Activated T-cell treated with anti-CD3 and anti-CD28 coated beads, Interleukin-2, amount 50 U/mL, for 72 hours (primary cell): ENCODE measurements at regions not wholly inside any gene's neighbourhood (a gene's known extent, or its start where the extent isn't known, plus 50 kb on each side); places are given as distances from the start of the nearest gene placed in this dataset.
A peak's percentile ranks its signal among the peaks of the same experiment; 100 is the strongest.
"Not testable (repeated sequence)": the region's sequence is repeated elsewhere in the genome, so short reads cannot be mapped to it uniquely, and the experiment has no call there.

ENCODE experiments used
- ATAC-seq, 2 donors: fragments of 150-1000 bp; cut with Tn5 transposase; replicated peaks in 1 of 2; 2 replicates each; pipeline ENCODE4 v1.10.0; 2021; ENCODE audit warnings: moderate library complexity in 2 of 2, mild to moderate bottlenecking in 1 of 2
- DNase-seq, 2 donors: peaks; one replicate each; pipeline ENCODE4 v3.0.0; 2021 to 2022; ENCODE audit warnings: mixed read lengths in 1 of 2
- H3K27ac Mint-ChIP-seq: one replicate; pipeline ENCODE4 v1.8.0; 2022; ENCODE audit warnings: mild to moderate bottlenecking, moderate library complexity, mixed read lengths
- H3K27me3 Mint-ChIP-seq: one replicate; pipeline ENCODE4 v1.8.0; 2022; ENCODE audit warnings: low read depth, mixed read lengths
- H3K36me3 Mint-ChIP-seq, 2 donors: one replicate each; pipeline ENCODE4 v1.8.0; 2022; ENCODE audit warnings: mixed read lengths in 2 of 2, mild to moderate bottlenecking in 1 of 2; ENCODE audit not compliant: insufficient read depth in 2 of 2
- H3K4me1 Mint-ChIP-seq: one replicate; pipeline ENCODE4 v1.8.0; 2022; ENCODE audit warnings: low read depth, mixed read lengths
- H3K4me3 Mint-ChIP-seq, 2 donors: one replicate each; pipeline ENCODE4 v1.8.0; 2022; ENCODE audit warnings: mild to moderate bottlenecking in 2 of 2, mixed read lengths in 2 of 2, moderate library complexity in 2 of 2
- H3K9me3 Mint-ChIP-seq, 2 donors: one replicate each; pipeline ENCODE4 v1.8.0; 2022; ENCODE audit warnings: mixed read lengths in 2 of 2

- not testable (repeated sequence) for H3K27ac Mint-ChIP-seq, DNase-seq, H3K27me3 Mint-ChIP-seq, H3K4me1 Mint-ChIP-seq, H3K4me3 Mint-ChIP-seq, H3K9me3 Mint-ChIP-seq, ATAC-seq, H3K36me3 Mint-ChIP-seq
Measured at GRCh38 chr12:64552510-64552909, 57.8 kb upstream of the RASSF3 start.

DNA sequence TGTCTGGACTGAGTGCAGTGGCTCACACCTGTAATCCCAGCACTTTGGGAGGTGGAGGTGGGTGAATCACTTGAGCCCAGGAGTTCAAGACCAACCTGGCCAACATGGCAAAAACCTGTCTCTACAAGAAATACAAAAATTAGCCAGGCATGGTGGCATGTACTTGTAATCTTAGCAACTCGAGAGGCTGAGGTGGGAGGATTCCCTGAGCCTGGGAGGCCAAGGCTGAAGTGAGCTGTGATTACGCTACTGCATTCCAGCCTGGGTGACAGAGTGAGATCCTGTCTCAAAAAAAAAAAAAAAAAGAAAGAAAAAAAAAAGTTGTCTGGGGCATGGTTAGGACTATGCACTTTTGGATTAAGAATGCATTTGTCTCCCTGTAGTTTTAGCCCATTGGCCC is 56.6 kb upstream of the RASSF3 start:
- DNase-seq, H3K36me3 Mint-ChIP-seq, H3K27me3 Mint-ChIP-seq, H3K4me3 Mint-ChIP-seq, H3K27ac Mint-ChIP-seq, ATAC-seq, H3K9me3 Mint-ChIP-seq, H3K4me1 Mint-ChIP-seq: not testable (repeated sequence)

DNA sequence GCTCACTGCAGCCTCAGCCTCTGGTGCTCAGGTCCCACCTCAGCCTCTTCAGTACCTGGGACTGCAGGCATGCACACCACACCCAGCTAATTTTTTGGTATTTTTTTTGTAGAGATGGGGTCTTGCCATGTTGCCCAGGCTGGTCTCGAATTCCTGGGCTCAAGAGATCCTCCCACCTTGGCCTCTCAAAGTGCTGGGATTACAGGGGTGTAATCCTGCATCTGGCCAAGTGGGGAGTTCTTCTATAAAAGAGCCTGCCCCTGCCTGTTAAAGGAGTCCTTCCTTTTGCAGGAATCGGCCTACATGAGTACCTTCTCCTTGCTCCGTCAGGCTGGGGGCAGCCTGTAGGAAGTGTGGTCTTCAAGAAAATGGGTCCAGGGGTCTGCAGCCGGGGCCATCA is 54.1 kb upstream of the RASSF3 start:
- Mint-ChIP-seq H3K27ac (no peak overlapping the region), H3K4me3 (no peak overlapping the region), H3K9me3 (no peaks in the 10 kb centered on the region)

DNA sequence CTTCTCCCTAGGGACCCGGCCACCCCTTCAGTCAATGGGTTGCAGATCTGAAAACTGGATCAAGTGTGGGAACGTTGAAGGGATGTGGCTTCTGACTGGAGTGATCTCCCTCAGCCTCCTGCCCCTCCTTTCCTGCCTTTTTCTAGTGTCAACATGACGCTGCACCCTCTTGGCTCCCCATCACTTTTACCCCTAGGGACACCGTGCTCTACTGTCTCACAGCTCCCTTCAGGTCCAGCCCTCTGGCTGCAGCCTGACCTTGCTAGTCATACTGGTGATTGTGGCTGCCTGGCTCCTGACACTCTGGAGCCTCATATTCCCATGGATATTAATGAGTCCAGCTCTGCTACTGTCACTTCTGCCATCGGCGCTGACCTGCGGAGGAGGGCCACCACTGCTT is 51.5 kb upstream of the RASSF3 start:
- Mint-ChIP-seq H3K4me1 (peaks cover 14% of the 10 kb centered on the region), H3K27me3 (no peaks in the 10 kb centered on the region), H3K36me3 (no peaks in the 10 kb centered on the region), H3K9me3 (no peaks in the 10 kb centered on the region), H3K4me3 (no peak overlapping the region), H3K27ac (no peak overlapping the region)
- DNase-seq (no peak), ATAC-seq (no peak)

More for the DNA sequence above, 54.1 kb upstream of the RASSF3 start:
- ATAC-seq = no peak
- Mint-ChIP-seq H3K36me3 (no peaks in the 10 kb centered on the region), H3K4me1 (peaks cover 11% of the 10 kb centered on the region), H3K27me3 (no peaks in the 10 kb centered on the region)
- DNase-seq = no peak

- H3K36me3 Mint-ChIP-seq = no peaks in the 10 kb centered on the region
- no peak overlapping the region for H3K27ac Mint-ChIP-seq
- H3K4me1 Mint-ChIP-seq = peaks cover 14% of the 10 kb centered on the region
- DNase-seq (peak in 1 of 2 donors; percentile 12), ATAC-seq (peak; percentile 53 to 70)
- no peaks in the 10 kb centered on the region for H3K27me3 Mint-ChIP-seq
- H3K4me3 Mint-ChIP-seq = no peak overlapping the region
- no peaks in the 10 kb centered on the region for H3K9me3 Mint-ChIP-seq
Measured at GRCh38 chr12:64560396-64561301, 49.6 kb upstream of the RASSF3 start.
